Spleen (tissue), 11 donors: ENCODE measurements at regions not wholly inside any gene's neighbourhood (a gene's known extent, or its start where the extent isn't known, plus 50 kb on each side); places are given as distances from the start of the nearest gene placed in this dataset.
"Not testable (repeated sequence)": the region's sequence is repeated elsewhere in the genome, so short reads cannot be mapped to it uniquely, and the experiment has no call there.

Source experiments
- DNase-seq: peaks from one replicate; pipeline ENCODE4 v3.0.0-alpha.2; 2020
- H3K27ac ChIP-seq, 8 donors: fragments of 200-600 bp; sonication (generic) in 7 of 8; 1 replicate in 4 of 8; 2 replicates in 4 of 8; pipeline versions ENCODE4 v1.5.0 to v1.8.0; 2016 to 2021; ENCODE audit warnings: inconsistent platforms in 4 of 8, mild to moderate bottlenecking in 4 of 8, moderate library complexity in 1 of 8
- H3K27me3 ChIP-seq, 7 donors: fragments of 200-600 bp; sonication (generic) in 6 of 7; replicated peaks in 1 of 7; 1 replicate in 4 of 7; 2 replicates in 3 of 7; pipeline versions ENCODE4 v1.5.0 to v1.8.0; 2016 to 2021; ENCODE audit warnings: inconsistent platforms in 3 of 7, mild to moderate bottlenecking in 1 of 7
- H3K36me3 ChIP-seq, 6 donors: fragments of 200-600 bp; sonication (generic) in 5 of 6; 1 replicate in 4 of 6; 2 replicates in 2 of 6; pipeline versions ENCODE4 v1.5.0 to v1.8.0; 2016 to 2021; ENCODE audit warnings: inconsistent platforms in 2 of 6
- H3K4me1 ChIP-seq, 6 donors: fragments of 200-600 bp; sonication (generic) in 5 of 6; 1 replicate in 3 of 6; 2 replicates in 3 of 6; pipeline versions ENCODE4 v1.5.0 to v1.8.0; 2016 to 2021; ENCODE audit warnings: inconsistent platforms in 3 of 6
- H3K4me3 ChIP-seq, 8 donors: fragments of 200-600 bp; sonication (generic) in 7 of 8; 1 replicate in 4 of 8; 2 replicates in 4 of 8; pipeline versions ENCODE4 v1.5.0 to v1.8.0; 2016 to 2021; ENCODE audit warnings: inconsistent platforms in 4 of 8, mild to moderate bottlenecking in 4 of 8, moderate library complexity in 2 of 8
- H3K9me3 ChIP-seq, 8 donors: fragments of 200-600 bp; sonication (generic) in 7 of 8; 1 replicate in 4 of 8; 2 replicates in 4 of 8; pipeline versions ENCODE4 v1.5.0 to v1.8.0; 2016 to 2021; ENCODE audit warnings: inconsistent platforms in 4 of 8
- CTCF ChIP-seq, 11 experiments: fragments of 200-600 bp in 7 of 11; fragments of 450-650 bp in 4 of 11; sonication (generic) in 4 of 11; IDR thresholded peaks in 8 of 11; conservative IDR thresholded peaks in 3 of 11; 1 replicate in 7 of 11; 2 replicates in 4 of 11; pipeline versions ENCODE4 v1.4.0 to v1.8.0; 2016 to 2021; ENCODE audit warnings: antibody characterized with exemption in 11 of 11, inconsistent platforms in 4 of 11, mild to moderate bottlenecking in 1 of 11
- POLR2A ChIP-seq, 3 donors: fragments of 450-650 bp; IDR thresholded peaks; one replicate each; pipeline ENCODE4 v1.5.1; 2017; ENCODE audit warnings: antibody characterized with exemption in 3 of 3, mild to moderate bottlenecking in 1 of 3
- POLR2AphosphoS5 ChIP-seq, 3 donors: sonication (generic); formaldehyde crosslinking; IDR thresholded peaks; one replicate each; pipeline ENCODE4 v1.5.1; 2017; ENCODE audit warnings: antibody characterized with exemption in 3 of 3
- WGBS, 5 donors: extraction: QIAGEN DNeasy Blood & Tissue Kit in 3 of 5; methylation state at CpG; one replicate each; pipeline versions ENCODE4 v1.1.5 to v1.1.7; 2013 to 2018; 5-methylcytosine and 5-hydroxymethylcytosine counted together
- intact Hi-C: fragments of 100-400 bp; cut with DNase I; formaldehyde crosslinking; loops from one replicate; pipeline ENCODE4 v1.15.0; 2023; ENCODE audit warnings: low total_unique reads
- donor health status: healthy with polysubstance abuse.
- donor health status: DM: no; HTN: no; CAD: no; lungs with moderate emphysema.
- donor health status: DM: no; HTN: no; CAD: no.
- donor health status: Bipolar disorder and iron deficiency.
- donor health status: healthy.
- donor health status: DM: no; HTN: no; CAD: no.
- donor health status: DM: yes; HTN: yes; CAD: no.

- Histone ChIP-seq H3K4me3 (no peak overlapping the region), H3K27ac (no peak overlapping the region), H3K27me3 (no peaks in the 10 kb centered on the region), H3K4me1 (no peaks in the 10 kb centered on the region), H3K9me3 (peaks cover 0 to 4% (median 0%) of the 10 kb centered on the region in 8 donors), H3K36me3 (no peaks in the 10 kb centered on the region)
- intact Hi-C loops = no loop called here
- no peak for DNase-seq
- TF ChIP-seq POLR2AphosphoS5 (IDR thresholded peaks at IDR 0.05) (no peak), POLR2A (IDR thresholded peaks at IDR 0.05) (no peak), CTCF (IDR thresholded peaks at IDR 0.05 in 8 of 11, conservative IDR thresholded peaks at IDR 0.05 in 3 of 11) (no peak)
- 87 to 94% (median 92%) methylated on average over 2 of the region's 2 CpGs for WGBS, 5 donors
These were observed 221.6 kb downstream of the STK31 start for GRCh38 chr7:23931633-23932032.

GRCh38 chr7:23938215-23938614 lies 228.2 kb downstream of the STK31 start:
- TF ChIP-seq CTCF (IDR thresholded peaks at IDR 0.05 in 8 of 11, conservative IDR thresholded peaks at IDR 0.05 in 3 of 11) (no peak), POLR2AphosphoS5 (IDR thresholded peaks at IDR 0.05) (no peak), POLR2A (IDR thresholded peaks at IDR 0.05) (no peak)
- Histone ChIP-seq H3K9me3 (peaks cover 0 to 4% (median 0%) of the 10 kb centered on the region in 8 donors), H3K27me3 (peaks cover 0 to 6% (median 0%) of the 10 kb centered on the region in 7 donors), H3K4me3 (no peak overlapping the region), H3K27ac (no peak overlapping the region), H3K36me3 (no peaks in the 10 kb centered on the region), H3K4me1 (no peaks in the 10 kb centered on the region)
- 83 to 95% (median 91%) methylated on average over 1 of the region's 1 CpG for WGBS, 5 donors
- no peak for DNase-seq
- intact Hi-C loops = no loop called here

- Histone ChIP-seq H3K36me3 (no peaks in the 10 kb centered on the region), H3K27ac (no peak overlapping the region), H3K9me3 (peaks cover 0 to 5% (median 0%) of the 10 kb centered on the region in 8 donors), H3K4me3 (no peak overlapping the region), H3K27me3 (peaks cover 0 to 13% (median 0%) of the 10 kb centered on the region in 7 donors), H3K4me1 (no peaks in the 10 kb centered on the region)
- WGBS, 5 donors = 35 to 49% (median 41%) methylated on average over 4 of the region's 4 CpGs
- TF ChIP-seq POLR2AphosphoS5 (IDR thresholded peaks at IDR 0.05) (no peak), POLR2A (IDR thresholded peaks at IDR 0.05) (no peak), CTCF (IDR thresholded peaks at IDR 0.05 in 8 of 11, conservative IDR thresholded peaks at IDR 0.05 in 3 of 11) (no peak)
- no peak for DNase-seq
- intact Hi-C loops = no loop called here
These were observed 229.0 kb downstream of the STK31 start for GRCh38 chr7:23938937-23939552.

- H3K27ac ChIP-seq, intact Hi-C loops, DNase-seq, H3K4me1 ChIP-seq, H3K4me3 ChIP-seq, H3K36me3 ChIP-seq: not testable (repeated sequence)
- 77 to 87% (median 81%) methylated on average over 2 of the region's 2 CpGs for WGBS, 5 donors
- peaks cover 0 to 13% (median 0%) of the 10 kb centered on the region in 7 donors for H3K27me3 ChIP-seq
- peaks cover 0 to 12% (median 0%) of the 10 kb centered on the region in 8 donors for H3K9me3 ChIP-seq
These were observed 229.7 kb downstream of the STK31 start for GRCh38 chr7:23939747-23940146.
